LNCaP clone FGC (cell line): ENCODE measurements at regions not wholly inside any gene's neighbourhood (a gene's known extent, or its start where the extent isn't known, plus 50 kb on each side); places are given as distances from the start of the nearest gene placed in this dataset.

ENCODE experiments used
- DNase-seq: peaks from one replicate; pipeline ENCODE4 v3.0.0-alpha.2; 2011; ENCODE audit warnings: low read depth
- H3K4me3 ChIP-seq: 2 replicates; pipeline ENCODE4 v1.5.1; 2011; ENCODE audit warnings: mild to moderate bottlenecking, low read depth, low read length, control low read depth
- CTCF ChIP-seq: IDR thresholded peaks from 2 replicates; pipeline ENCODE4 v1.5.1; 2012; ENCODE audit warnings: mild to moderate bottlenecking; ENCODE audit not compliant: control insufficient read depth, insufficient read depth; ENCODE audit errors: extremely low read depth

DNA sequence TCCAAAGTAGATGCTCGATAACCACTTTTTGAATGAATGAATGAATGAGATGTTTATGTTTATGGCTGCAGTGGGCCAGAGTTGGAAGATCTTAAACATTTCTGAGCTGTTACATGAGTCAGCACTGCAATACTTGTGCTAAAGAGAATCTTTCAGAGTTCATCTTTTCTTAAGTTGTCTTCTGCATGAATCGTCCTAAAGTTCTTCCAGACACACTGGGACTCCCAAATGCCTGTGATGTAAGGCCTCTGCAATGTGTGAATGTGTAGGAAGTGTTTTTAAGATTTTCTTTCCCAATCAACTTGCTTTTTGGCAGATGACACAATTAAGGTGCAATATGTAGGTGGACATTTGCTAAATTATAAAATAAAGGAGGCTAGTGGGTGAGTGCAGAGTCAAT is 50.3 kb upstream of the TRIM9 start:
- no peak for TF ChIP-seq CTCF
- no peak for DNase-seq
- no peak overlapping the region for H3K4me3 ChIP-seq

DNA sequence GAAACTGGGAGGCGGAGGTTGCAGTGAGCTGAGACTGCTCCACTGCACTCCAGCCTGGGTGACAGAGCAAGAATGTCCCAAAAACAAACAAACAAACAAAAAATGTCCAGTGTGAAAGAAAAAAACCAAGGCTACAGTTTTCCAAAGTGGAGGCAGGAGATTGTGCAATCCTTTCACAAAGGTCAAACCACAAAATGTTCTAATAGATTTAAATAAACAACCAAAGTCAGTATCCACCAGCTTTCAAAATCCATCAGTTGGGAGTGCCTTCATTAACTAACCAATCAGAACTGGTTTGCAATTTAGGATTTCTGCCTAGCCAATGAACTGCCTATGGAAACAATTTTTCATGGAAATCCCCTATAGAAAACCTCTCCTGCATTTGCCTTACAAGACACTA is 52.3 kb upstream of the TRIM9 start:
- no peak overlapping the region for H3K4me3 ChIP-seq
- DNase-seq = no peak
- no peak for TF ChIP-seq CTCF

- peak; percentile 53 for DNase-seq
- H3K4me3 ChIP-seq = no peak overlapping the region
- TF ChIP-seq CTCF = no peak
These were observed 60.4 kb upstream of the TRIM9 start for GRCh38 chr14:51155326-51155725.

DNA sequence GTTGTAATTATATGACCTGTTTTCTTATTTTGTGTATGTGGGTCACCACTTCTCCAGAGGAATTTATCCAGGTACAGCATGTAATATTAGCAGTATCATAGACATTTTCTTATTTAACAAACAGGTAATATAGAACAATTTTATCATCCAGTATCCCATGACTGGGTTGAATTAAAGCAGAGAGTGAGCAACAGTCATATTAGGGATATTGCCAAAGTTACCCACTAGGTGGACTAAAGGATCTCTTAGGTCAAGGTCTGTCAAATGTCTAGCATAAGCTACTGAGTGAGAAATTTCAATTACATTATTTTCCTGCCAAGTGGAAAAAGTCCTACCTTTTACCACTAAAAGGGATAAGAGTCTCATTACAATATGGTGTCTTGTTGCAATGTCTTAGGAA is 62.1 kb upstream of the TRIM9 start:
- 0 out of 2 replicates have a peak, but pooled peaks have one; percentile 16 for TF ChIP-seq CTCF
- H3K4me3 ChIP-seq = no peak overlapping the region
- peak; percentile 4 for DNase-seq

DNA sequence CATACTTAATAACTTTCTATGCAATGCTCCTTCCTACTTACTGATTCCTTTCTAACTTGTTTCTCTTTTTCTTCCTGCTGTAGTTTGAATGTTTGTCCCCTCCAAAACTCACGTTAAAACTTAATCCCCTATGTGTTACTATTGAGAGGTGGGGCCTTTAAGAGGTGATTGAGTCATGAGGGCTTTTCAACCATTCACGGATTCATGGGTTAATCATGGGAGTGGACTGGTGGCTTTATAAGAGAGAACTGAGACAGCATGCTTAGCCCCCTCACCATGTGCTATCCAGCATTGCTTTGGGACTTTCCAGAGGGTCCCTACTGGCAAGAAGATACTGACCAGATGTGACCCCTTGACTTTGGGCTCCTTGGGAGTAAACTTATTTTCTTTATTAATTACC is 66.0 kb upstream of the TRIM9 start:
- no peak for TF ChIP-seq CTCF
- no peak overlapping the region for H3K4me3 ChIP-seq

DNA sequence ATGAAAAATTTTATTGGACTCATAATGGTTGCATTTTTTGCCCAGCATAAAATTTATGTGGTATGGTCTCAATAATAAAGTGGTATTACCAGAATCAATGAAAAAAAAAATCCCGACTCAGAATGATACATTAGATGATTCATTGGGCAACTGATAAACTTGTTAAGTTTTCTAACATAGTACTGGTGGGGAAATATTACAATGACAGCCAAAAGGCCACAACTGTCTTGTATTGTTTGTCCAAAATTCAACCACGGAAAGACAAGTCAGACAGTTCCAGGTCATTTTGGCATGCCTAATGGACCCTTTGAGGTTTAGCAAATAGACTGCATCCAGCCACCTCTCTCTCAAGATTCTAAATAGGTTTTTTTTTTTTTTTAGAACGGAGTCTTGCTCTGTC is 70.5 kb upstream of the TRIM9 start:
- no peak for DNase-seq
- TF ChIP-seq CTCF = no peak

More for the DNA sequence above, 66.0 kb upstream of the TRIM9 start:
- DNase-seq = no peak

GRCh38 chr14:51167587-51168214 is 72.3 kb upstream of the TMX1 start:
- DNase-seq = no peak
- no peak overlapping the region for H3K4me3 ChIP-seq
- no peak for TF ChIP-seq CTCF

More for the DNA sequence above, 70.5 kb upstream of the TRIM9 start:
- H3K4me3 ChIP-seq = no peak overlapping the region
